Mucosa of rectum (tissue), 2 donors: ENCODE measurements at regions not wholly inside any gene's neighbourhood (a gene's known extent, or its start where the extent isn't known, plus 50 kb on each side); places are given as distances from the start of the nearest gene placed in this dataset.
"Not testable (repeated sequence)": the region's sequence is repeated elsewhere in the genome, so short reads cannot be mapped to it uniquely, and the experiment has no call there.

Experiments
- H3K27ac ChIP-seq, 2 donors: one replicate each; pipeline ENCODE4 v1.7.0; 2013; ENCODE audit warnings: inconsistent platforms in 2 of 2, low read depth in 2 of 2, low read length in 2 of 2
- H3K27me3 ChIP-seq, 2 donors: one replicate each; pipeline ENCODE4 v1.7.0; 2013; ENCODE audit warnings: low read length in 2 of 2; ENCODE audit not compliant: control insufficient read depth in 2 of 2, insufficient read depth in 2 of 2
- H3K36me3 ChIP-seq, 2 donors: one replicate each; pipeline ENCODE4 v1.7.0; 2013; ENCODE audit warnings: low read length in 2 of 2; ENCODE audit not compliant: control insufficient read depth in 2 of 2, insufficient read depth in 2 of 2
- H3K4me1 ChIP-seq, 2 donors: one replicate each; pipeline ENCODE4 v1.7.0; 2013; ENCODE audit warnings: low read length in 2 of 2, mild to moderate bottlenecking in 1 of 2; ENCODE audit not compliant: control insufficient read depth in 2 of 2, insufficient read depth in 2 of 2
- H3K4me3 ChIP-seq, 2 donors: one replicate each; pipeline ENCODE4 v1.7.0; 2013; ENCODE audit warnings: low read length in 2 of 2
- H3K9ac ChIP-seq, 2 donors: one replicate each; pipeline ENCODE4 v1.7.0; 2013; ENCODE audit warnings: low read length in 2 of 2, low read depth in 1 of 2, mild to moderate bottlenecking in 1 of 2
- H3K9me3 ChIP-seq, 2 donors: one replicate each; pipeline ENCODE4 v1.7.0; 2013; ENCODE audit warnings: low read length in 2 of 2; ENCODE audit not compliant: control insufficient read depth in 2 of 2
- donor health status: healthy.
- donor health status: Normal muscosa, but diverticular disease.

DNA sequence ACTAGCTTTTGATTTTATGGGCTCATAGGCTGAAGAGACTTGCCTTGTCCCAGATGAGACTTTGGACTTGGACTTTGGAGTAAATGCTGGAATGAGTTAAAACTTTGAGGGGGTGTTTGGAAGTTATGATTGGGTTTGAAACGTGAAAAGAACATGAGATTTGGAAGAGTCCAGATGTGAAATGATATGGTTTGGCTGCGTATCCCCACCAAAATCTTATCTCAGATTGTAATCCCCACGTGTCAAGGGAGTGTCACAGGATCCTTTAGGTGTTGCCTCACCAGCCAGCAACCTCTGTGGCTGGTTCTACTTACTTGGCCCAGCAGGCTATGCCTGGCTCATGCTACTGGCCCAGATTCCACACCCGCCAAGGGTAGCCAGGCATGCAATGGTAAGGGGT lies 119.6 kb upstream of the NPY start:
- Histone ChIP-seq H3K27me3 (no peaks in the 10 kb centered on the region), H3K4me3 (no peak overlapping the region), H3K36me3 (no peaks in the 10 kb centered on the region), H3K4me1 (no peaks in the 10 kb centered on the region), H3K27ac (no peak overlapping the region), H3K9me3 (no peaks in the 10 kb centered on the region), H3K9ac (no peak overlapping the region)

GRCh38 chr7:24169077-24169624 lies 114.8 kb upstream of the NPY start:
- H3K27me3 ChIP-seq: no peaks in the 10 kb centered on the region
- H3K4me3 ChIP-seq: no peak overlapping the region
- no peaks in the 10 kb centered on the region for H3K9me3 ChIP-seq
- H3K27ac ChIP-seq: no peak overlapping the region
- H3K9ac ChIP-seq: no peak overlapping the region
- no peaks in the 10 kb centered on the region for H3K4me1 ChIP-seq
- no peaks in the 10 kb centered on the region for H3K36me3 ChIP-seq

GRCh38 chr7:24171951-24172350 lies 112.0 kb upstream of the NPY start:
- not testable (repeated sequence) for H3K27ac ChIP-seq, H3K4me1 ChIP-seq, H3K4me3 ChIP-seq, H3K9ac ChIP-seq, H3K36me3 ChIP-seq, H3K27me3 ChIP-seq, H3K9me3 ChIP-seq

DNA sequence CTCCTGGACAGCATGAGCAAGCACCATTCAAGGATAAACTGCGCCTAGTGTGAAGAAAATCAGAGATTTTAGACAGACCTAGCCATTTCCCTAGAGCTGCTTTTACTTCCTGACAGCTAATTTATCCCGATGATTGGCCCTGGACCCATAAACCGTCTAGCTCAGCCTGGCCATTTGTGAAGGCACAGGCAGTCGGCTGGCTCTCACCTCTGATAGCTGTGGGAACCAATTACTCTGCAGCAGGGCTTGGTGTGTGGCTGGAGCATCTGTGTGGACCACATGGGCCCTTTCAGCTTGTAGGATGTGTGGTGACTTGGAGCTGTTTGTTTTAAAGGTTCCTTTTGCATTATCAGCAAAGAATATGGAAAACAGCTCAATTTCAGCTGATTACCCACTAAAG lies 111.1 kb upstream of the NPY start:
- H3K36me3 ChIP-seq: no peaks in the 10 kb centered on the region
- H3K4me3 ChIP-seq: no peak overlapping the region
- no peaks in the 10 kb centered on the region for H3K27me3 ChIP-seq
- H3K27ac ChIP-seq: no peak overlapping the region
- H3K9me3 ChIP-seq: no peaks in the 10 kb centered on the region
- no peaks in the 10 kb centered on the region for H3K4me1 ChIP-seq
- H3K9ac ChIP-seq: no peak overlapping the region

- Histone ChIP-seq H3K36me3 (no peaks in the 10 kb centered on the region), H3K27ac (no peak overlapping the region), H3K9ac (no peak overlapping the region), H3K4me3 (no peak overlapping the region), H3K27me3 (no peaks in the 10 kb centered on the region), H3K4me1 (no peaks in the 10 kb centered on the region), H3K9me3 (no peaks in the 10 kb centered on the region)
Observed at GRCh38 chr7:24175603-24176002, 108.4 kb upstream of the NPY start.

DNA sequence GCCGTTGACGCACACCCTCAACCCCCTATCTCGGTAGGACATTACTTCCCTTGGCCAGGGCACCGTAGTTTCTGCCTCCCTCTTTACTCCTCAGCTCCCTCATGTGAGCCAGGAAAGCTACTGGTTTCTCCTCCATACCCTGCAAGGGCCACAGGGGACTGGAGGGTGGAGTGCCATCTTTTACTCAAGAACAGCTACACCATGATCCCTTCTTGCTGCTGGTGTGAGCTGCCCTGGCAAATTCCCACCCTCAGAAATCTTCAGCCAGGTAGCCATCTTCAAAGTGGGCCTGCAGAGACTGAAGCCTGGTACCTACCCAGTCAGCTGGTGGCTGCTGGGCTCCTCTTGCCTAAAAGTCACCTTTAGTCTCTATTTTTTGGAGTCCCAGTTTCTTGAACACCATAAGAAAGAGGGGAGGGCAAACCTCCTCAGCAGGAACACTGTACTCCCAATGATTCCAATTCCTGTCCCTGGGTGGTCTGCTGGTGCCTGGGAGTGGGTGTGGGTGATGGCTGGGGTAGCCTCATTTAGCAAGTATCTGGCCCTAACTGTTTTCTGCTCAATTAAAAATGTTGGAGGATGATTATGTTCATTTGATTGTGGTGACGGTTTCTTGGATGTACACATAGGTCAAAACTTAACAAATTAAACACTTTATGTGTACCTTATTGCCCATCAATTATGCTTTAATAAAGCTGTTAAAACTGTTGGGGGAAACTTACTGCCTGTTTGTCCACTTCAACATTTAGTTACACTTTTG lies 105.0 kb upstream of the NPY start:
- Histone ChIP-seq H3K27ac (no peak overlapping the region), H3K4me1 (no peaks in the 10 kb centered on the region), H3K4me3 (no peak overlapping the region), H3K27me3 (no peaks in the 10 kb centered on the region), H3K36me3 (no peaks in the 10 kb centered on the region), H3K9ac (no peak overlapping the region), H3K9me3 (no peaks in the 10 kb centered on the region)

DNA sequence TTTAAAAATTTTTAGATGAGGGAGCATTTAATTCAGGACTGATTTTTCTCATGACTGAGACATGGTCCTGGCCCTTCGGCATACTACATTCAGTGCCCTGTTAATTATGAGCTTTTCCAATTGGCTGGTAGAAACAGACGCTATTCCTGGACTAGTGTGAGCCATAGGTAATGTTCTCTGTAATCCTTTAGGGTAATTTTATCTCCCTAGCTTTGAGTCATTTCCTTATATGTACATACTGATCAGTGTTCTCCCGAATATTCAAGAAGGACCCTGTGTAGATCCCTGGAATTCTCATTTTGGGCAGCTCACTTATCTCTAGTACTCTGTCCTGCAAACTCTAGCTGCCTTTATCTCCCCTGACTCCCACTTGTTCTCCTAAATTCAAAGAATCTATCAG lies 92.6 kb upstream of the NPY start:
- H3K4me3 ChIP-seq: no peak overlapping the region
- no peak overlapping the region for H3K9ac ChIP-seq
- H3K27me3 ChIP-seq: no peaks in the 10 kb centered on the region
- H3K27ac ChIP-seq: no peak overlapping the region
- no peaks in the 10 kb centered on the region for H3K36me3 ChIP-seq
- no peaks in the 10 kb centered on the region for H3K4me1 ChIP-seq
- no peaks in the 10 kb centered on the region for H3K9me3 ChIP-seq

GRCh38 chr7:24192053-24192452 lies 91.9 kb upstream of the NPY start:
- Histone ChIP-seq H3K4me3 (no peak overlapping the region), H3K27ac (no peak overlapping the region), H3K9me3 (no peaks in the 10 kb centered on the region)

GRCh38 chr7:24192691-24193090 lies 91.3 kb upstream of the NPY start:
- Histone ChIP-seq H3K36me3 (no peaks in the 10 kb centered on the region), H3K4me3 (no peak overlapping the region)

More at GRCh38 chr7:24192053-24192452, 91.9 kb upstream of the NPY start:
- H3K9ac ChIP-seq: no peak overlapping the region
- H3K4me1 ChIP-seq: no peaks in the 10 kb centered on the region
- H3K27me3 ChIP-seq: no peaks in the 10 kb centered on the region
- no peaks in the 10 kb centered on the region for H3K36me3 ChIP-seq

DNA sequence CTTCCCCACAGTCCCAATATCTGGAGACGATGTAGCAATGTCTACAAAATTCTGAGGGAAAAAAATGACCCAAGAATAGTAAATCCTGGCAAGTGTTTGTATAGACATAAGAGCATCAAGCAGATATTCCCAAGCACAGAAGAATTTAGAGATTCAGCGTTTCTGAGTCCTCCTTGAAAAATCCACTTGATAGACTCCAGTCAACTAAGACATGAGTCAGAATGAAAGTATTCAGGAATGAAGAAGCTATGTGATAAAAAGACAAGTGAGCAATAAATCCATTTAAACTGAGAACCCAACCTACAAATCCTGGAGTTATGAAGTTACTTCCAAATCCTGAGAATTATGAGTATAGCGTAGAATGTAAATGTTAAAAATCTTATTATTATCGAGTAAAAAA lies 86.1 kb upstream of the NPY start:
- H3K4me3 ChIP-seq: no peak overlapping the region

More at GRCh38 chr7:24192691-24193090, 91.3 kb upstream of the NPY start:
- H3K9ac ChIP-seq: no peak overlapping the region
- H3K27me3 ChIP-seq: no peaks in the 10 kb centered on the region
- H3K27ac ChIP-seq: no peak overlapping the region
- no peaks in the 10 kb centered on the region for H3K9me3 ChIP-seq
- H3K4me1 ChIP-seq: no peaks in the 10 kb centered on the region

More for the DNA sequence above, 86.1 kb upstream of the NPY start:
- no peak overlapping the region for H3K9ac ChIP-seq
- no peaks in the 10 kb centered on the region for H3K27me3 ChIP-seq
- H3K27ac ChIP-seq: no peak overlapping the region
- H3K9me3 ChIP-seq: no peaks in the 10 kb centered on the region
- H3K4me1 ChIP-seq: no peaks in the 10 kb centered on the region
- no peaks in the 10 kb centered on the region for H3K36me3 ChIP-seq
